ENCODE measurements at regions not wholly inside any gene's neighbourhood (a gene's known extent, or its start where the extent isn't known, plus 50 kb on each side); places are given as distances from the start of the nearest gene placed in this dataset.
A peak's percentile ranks its signal among the peaks of the same experiment; 100 is the strongest.

DNA sequence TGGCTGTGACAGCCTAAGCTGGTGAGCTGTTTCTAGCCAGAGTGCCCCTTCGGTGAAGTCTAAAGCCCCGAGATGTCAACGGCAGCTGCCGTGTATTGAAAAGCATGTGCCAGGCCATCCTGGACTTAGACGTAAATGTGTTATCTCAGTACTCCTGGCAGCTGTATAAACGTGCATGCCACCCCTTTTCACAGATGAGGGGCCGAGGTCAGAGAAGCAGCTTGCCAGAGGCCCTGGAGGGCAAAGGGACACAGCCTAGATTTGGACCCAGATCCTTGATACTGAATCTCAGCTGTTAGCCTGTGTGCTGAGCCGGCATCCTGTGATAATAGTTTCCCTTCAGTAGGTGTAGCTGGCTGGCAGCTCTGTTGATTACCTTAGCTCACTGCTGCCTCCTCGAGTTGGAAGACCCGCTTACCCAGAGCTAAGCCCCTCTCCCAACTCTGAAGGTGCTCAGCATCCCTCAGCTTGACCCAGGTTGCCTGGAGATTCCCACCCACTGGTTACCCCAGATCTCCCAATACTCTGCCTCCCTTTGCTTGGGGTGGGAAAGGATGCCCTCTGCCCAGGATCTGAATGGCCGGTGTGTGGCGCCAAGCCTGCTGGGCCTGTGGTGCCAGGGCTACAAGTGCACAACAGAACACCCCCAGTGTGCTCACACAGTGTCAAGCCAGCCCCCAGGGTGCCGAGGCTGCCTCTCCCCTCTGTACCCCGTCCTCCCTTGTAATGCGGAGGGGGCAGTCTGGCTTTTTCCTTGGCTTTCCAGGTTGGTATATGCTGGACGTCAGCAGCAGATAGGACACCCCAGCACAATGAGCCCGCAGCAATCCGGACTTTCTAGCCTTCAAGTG lies 59.8 kb upstream of the WNT7B start:
- DNase-seq (ENCODE audit: low spot score), result peak; percentile 22

GRCh38 chr22:46038174-46038487 lies 61.2 kb upstream of the WNT7B start:
- TF ChIP-seq CTCF (IDR thresholded peaks at IDR 0.05), result no peak
- no peak for ATAC-seq (ENCODE audit: low FRiP score)
- no peak for DNase-seq (ENCODE audit: low spot score)

More for the DNA sequence above, 59.8 kb upstream of the WNT7B start:
- no peak for TF ChIP-seq CTCF (IDR thresholded peaks at IDR 0.05)
- ATAC-seq (ENCODE audit: low FRiP score), result peak; percentile 4

- ATAC-seq (ENCODE audit: low FRiP score) (no peak), DNase-seq (ENCODE audit: low spot score) (peak; percentile 16)
Observed at GRCh38 chr22:46038516-46039430, 61.8 kb upstream of the WNT7B start.

GRCh38 chr22:46039535-46039934 lies 62.6 kb upstream of the WNT7B start:
- DNase-seq (ENCODE audit: low spot score) (no peak), ATAC-seq (ENCODE audit: low FRiP score) (no peak)
- no peak for TF ChIP-seq CTCF (IDR thresholded peaks at IDR 0.05)

More at GRCh38 chr22:46038516-46039430, 61.8 kb upstream of the WNT7B start:
- TF ChIP-seq CTCF (IDR thresholded peaks at IDR 0.05), result no peak

DNA sequence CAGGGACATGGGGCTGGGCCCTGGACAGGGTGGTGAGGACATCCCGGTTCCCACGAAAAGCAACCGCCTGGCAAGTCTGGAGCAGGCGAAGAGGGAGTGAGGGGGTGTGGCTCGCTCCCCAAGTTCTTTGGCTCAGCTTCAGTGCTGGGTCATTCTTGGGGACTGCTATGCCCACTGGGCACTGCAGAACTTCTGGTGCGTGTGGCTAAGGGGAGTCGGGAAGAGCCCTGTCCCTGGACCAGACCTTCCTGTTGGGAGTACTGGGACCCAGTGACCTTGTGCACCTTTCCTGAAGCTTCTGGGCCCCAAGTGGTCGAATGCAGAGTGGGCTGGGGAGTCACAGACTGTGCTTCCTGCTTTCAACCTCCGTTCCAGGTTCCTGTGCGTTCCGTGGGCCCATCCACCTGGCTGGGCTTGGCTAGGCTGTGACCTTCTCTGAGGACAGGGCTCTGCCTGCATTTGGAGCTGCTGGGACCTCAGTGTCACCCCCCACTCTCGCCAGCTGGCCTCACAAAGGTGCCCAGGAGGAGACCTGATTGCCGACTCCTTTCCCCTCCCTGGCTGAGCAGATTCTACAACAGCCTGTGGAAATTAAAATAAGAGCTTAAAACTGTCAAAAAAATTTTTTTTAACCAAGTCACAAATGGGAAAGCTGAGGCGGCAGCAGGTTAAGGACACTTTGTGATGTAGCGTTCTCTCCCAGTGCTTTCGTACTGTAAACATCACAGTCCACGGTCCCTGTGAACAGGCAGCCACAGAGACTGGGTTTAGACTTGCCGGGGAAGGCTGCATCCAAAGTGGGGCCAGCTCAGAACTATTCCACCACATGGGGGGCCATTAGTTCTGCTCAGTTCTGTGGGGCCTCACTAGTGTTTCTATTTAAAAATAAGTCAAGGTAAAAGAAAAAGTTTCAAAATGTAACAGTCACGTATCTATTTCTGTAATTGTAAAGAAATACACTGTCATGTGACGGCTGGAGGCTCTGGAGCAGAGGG lies 63.8 kb upstream of the WNT7B start:
- no peak for TF ChIP-seq CTCF (IDR thresholded peaks at IDR 0.05)
- DNase-seq (ENCODE audit: low spot score) (peak; percentile 10), ATAC-seq (ENCODE audit: low FRiP score) (no peak)

DNA sequence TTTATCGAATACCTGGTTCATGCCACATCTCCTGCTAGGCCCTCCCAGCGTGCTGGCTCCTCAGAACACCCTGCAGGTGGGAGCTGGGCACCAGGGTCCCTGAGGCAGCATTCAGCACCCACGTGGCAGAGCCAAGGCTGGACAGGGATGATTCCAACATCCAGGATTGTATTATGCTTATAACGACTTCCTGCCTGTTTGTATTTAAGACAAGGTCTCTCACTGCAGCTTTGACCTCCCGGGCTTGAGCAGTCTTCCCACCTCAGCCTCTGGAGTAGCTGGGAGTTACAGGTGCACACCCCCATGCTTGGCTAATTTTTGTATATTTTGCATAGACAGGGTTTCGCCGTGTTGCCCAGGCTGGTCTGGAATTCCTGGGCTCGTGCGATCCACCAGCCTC lies 64.7 kb upstream of the WNT7B start:
- ATAC-seq (ENCODE audit: low FRiP score) (no peak), DNase-seq (ENCODE audit: low spot score) (peak; percentile 11)
- no peak for TF ChIP-seq CTCF (IDR thresholded peaks at IDR 0.05)
